Liver (tissue), 3 donors: ENCODE measurements at regions not wholly inside any gene's neighbourhood (a gene's known extent, or its start where the extent isn't known, plus 50 kb on each side); places are given as distances from the start of the nearest gene placed in this dataset.

Experiments used
- GABPA ChIP-seq, 2 donors: IDR thresholded peaks in 1 of 2; conservative IDR thresholded peaks in 1 of 2; 2 replicates each; pipeline ENCODE4 v1.6.1; 2016; ENCODE audit warnings: antibody characterized with exemption in 2 of 2, mild to moderate bottlenecking in 1 of 2, moderate library complexity in 1 of 2
- TF ChIP-seq, protein P1 (sequence below): fragments of 150-350 bp; IDR thresholded peaks from 2 replicates; pipeline ENCODE4 v1.5.1; 2017; ENCODE audit warnings: improper control_type of control experiment, low read depth, low read length; ENCODE audit not compliant: missing input control
- donor health status: healthy.
- donor health status: healthy.

- TF ChIP-seq, protein P1, sequence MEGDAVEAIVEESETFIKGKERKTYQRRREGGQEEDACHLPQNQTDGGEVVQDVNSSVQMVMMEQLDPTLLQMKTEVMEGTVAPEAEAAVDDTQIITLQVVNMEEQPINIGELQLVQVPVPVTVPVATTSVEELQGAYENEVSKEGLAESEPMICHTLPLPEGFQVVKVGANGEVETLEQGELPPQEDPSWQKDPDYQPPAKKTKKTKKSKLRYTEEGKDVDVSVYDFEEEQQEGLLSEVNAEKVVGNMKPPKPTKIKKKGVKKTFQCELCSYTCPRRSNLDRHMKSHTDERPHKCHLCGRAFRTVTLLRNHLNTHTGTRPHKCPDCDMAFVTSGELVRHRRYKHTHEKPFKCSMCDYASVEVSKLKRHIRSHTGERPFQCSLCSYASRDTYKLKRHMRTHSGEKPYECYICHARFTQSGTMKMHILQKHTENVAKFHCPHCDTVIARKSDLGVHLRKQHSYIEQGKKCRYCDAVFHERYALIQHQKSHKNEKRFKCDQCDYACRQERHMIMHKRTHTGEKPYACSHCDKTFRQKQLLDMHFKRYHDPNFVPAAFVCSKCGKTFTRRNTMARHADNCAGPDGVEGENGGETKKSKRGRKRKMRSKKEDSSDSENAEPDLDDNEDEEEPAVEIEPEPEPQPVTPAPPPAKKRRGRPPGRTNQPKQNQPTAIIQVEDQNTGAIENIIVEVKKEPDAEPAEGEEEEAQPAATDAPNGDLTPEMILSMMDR, result no peak
- no peak for TF ChIP-seq GABPA (IDR thresholded peaks at IDR 0.05 in 1 of 2, conservative IDR thresholded peaks at IDR 0.05 in 1 of 2)
Measured at GRCh38 chr9:100938507-100938906, 90.0 kb upstream of the PLPPR1 start.
